K562 (cell line): ENCODE measurements at regions not wholly inside any gene's neighbourhood (a gene's known extent, or its start where the extent isn't known, plus 50 kb on each side); places are given as distances from the start of the nearest gene placed in this dataset.

Source experiments
- ATAC-seq: fragments of 200-7000 bp; cut with Tn5 transposase; 3 replicates; pipeline ENCODE4 v1.9.1; 2020; ENCODE audit warnings: moderate library complexity
- BruUV-seq: library from RNA; stranded (reverse); fragments of 400-500 nt; replicated peaks from 2 replicates; lab custom pipeline; 2021; lab: Mats Ljungman, UMichigan
- CTCF ChIA-PET: fragments of 300-600 bp; formaldehyde crosslinking; extraction: SDS; loops from one replicate; lab custom pipeline; 2021; ENCODE audit warnings: low intra/inter-chr PET ratio; lab: Yijun Ruan, JAX
- POLR2A ChIA-PET: fragments of 300-600, 350-650 bp; sonication (Branson Sonifier 250); formaldehyde crosslinking; extraction: SDS; loops from one replicate; lab custom pipeline; 2021; ENCODE audit warnings: antibody characterized with exemption, inconsistent platforms; lab: Yijun Ruan, JAX
- DNase-seq, 4 experiments: peaks; one replicate each; pipeline versions ENCODE4 v3.0.0 to v3.0.0-alpha.2; 2011 to 2018; ENCODE audit warnings: low spot score in 3 of 4, mixed read lengths in 3 of 4; ENCODE audit errors: extremely low read depth in 1 of 4
- FAIRE-seq: peaks from 2 replicates; lab custom pipeline; 2011; peaks lifted over from hg19 to GRCh38; lab: Jason Lieb, UNC
- H2AFZ ChIP-seq: 2 replicates; pipeline ENCODE4 v1.6.0; 2011; ENCODE audit warnings: low read depth, low read length, control low read depth, inconsistent platforms
- H3K27ac ChIP-seq: fragments of 200-600 bp; 3 replicates; pipeline ENCODE4 v1.8.0; 2011; ENCODE audit warnings: low read depth, mild to moderate bottlenecking, control low read depth, inconsistent platforms, low read length, moderate library complexity, mixed read lengths; ENCODE audit errors: extremely low read depth
- H3K27me3 ChIP-seq, 2 experiments: fragments of 300-600 bp in 1 of 2; 2 replicates in 1 of 2; 3 replicates in 1 of 2; pipeline versions ENCODE4 v1.6.0 to v1.8.0; 2011; ENCODE audit warnings: inconsistent platforms in 2 of 2, low read length in 2 of 2, mild to moderate bottlenecking in 1 of 2, mixed read lengths in 1 of 2, moderate library complexity in 1 of 2; ENCODE audit not compliant: control insufficient read depth in 2 of 2, insufficient read depth in 2 of 2
- H3K36me3 ChIP-seq: fragments of 300-600 bp; 3 replicates; pipeline ENCODE4 v1.8.0; 2011; ENCODE audit warnings: mild to moderate bottlenecking, low read length, inconsistent platforms; ENCODE audit not compliant: control insufficient read depth, insufficient read depth
- H3K4me1 ChIP-seq, 2 experiments: fragments of 200-600 bp in 1 of 2; replicated peaks in 1 of 2; 2 replicates in 1 of 2; 3 replicates in 1 of 2; pipeline versions ENCODE4 v1.5.1 to v1.8.0; 2011; ENCODE audit warnings: inconsistent platforms in 2 of 2, low read length in 2 of 2, mild to moderate bottlenecking in 1 of 2, mixed read lengths in 1 of 2, moderate library complexity in 1 of 2; ENCODE audit not compliant: control insufficient read depth in 2 of 2, insufficient read depth in 2 of 2
- H3K4me2 ChIP-seq: 2 replicates; pipeline ENCODE4 v1.6.1; 2011; ENCODE audit warnings: low read length, control low read depth, inconsistent platforms, mixed read lengths; ENCODE audit not compliant: insufficient read depth
- H3K4me3 ChIP-seq: fragments of 200-600 bp; sonication (generic), shearing (Covaris generic); 2 replicates; pipeline ENCODE4 v1.5.1; 2016; ENCODE audit warnings: control low read depth, inconsistent platforms
- H3K79me2 ChIP-seq: fragments of 200-600 bp; 3 replicates; pipeline ENCODE4 v1.8.0; 2011; ENCODE audit warnings: low read length, inconsistent platforms; ENCODE audit not compliant: control insufficient read depth, insufficient read depth
- H3K9ac ChIP-seq, 2 experiments: 2 replicates each; pipeline versions ENCODE4 v1.6.0 to v1.6.1; 2011; ENCODE audit warnings: low read depth in 2 of 2, low read length in 2 of 2, control low read depth in 1 of 2, inconsistent platforms in 1 of 2, mild to moderate bottlenecking in 1 of 2, mixed read lengths in 1 of 2; ENCODE audit not compliant: insufficient read depth in 1 of 2
- H3K9me1 ChIP-seq: one replicate; pipeline ENCODE4 v1.6.0; 2011; ENCODE audit warnings: inconsistent platforms, mild to moderate bottlenecking, low read length, moderate library complexity; ENCODE audit not compliant: control insufficient read depth, insufficient read depth
- H3K9me3 ChIP-seq: replicated peaks from 2 replicates; pipeline ENCODE4 v1.5.1; 2011; ENCODE audit warnings: low read depth, low read length, inconsistent platforms; ENCODE audit not compliant: control insufficient read depth, insufficient read depth
- H4K20me1 ChIP-seq: replicated peaks from 2 replicates; pipeline ENCODE4 v1.6.1; 2011; ENCODE audit warnings: low read length, inconsistent platforms, mixed read lengths; ENCODE audit not compliant: control insufficient read depth, insufficient read depth
- FIP1L1 ChIP-seq: fragments of 200-400 bp; formaldehyde crosslinking; IDR thresholded peaks from 2 replicates; pipeline ENCODE4 v1.6.1; 2018; ENCODE audit warnings: mild to moderate bottlenecking, low read depth, low read length; ENCODE audit not compliant: poor library complexity, severe bottlenecking
- POLR2G ChIP-seq: fragments of 200-400 bp; formaldehyde crosslinking; IDR thresholded peaks from 2 replicates; pipeline ENCODE4 v1.6.1; 2017; ENCODE audit warnings: low read depth, mild to moderate bottlenecking, antibody characterized with exemption, low read length, moderate library complexity
- RBM22 ChIP-seq: fragments of 200-400 bp; formaldehyde crosslinking; IDR thresholded peaks from 2 replicates; pipeline ENCODE4 v1.6.1; 2018; ENCODE audit warnings: low read length, low read depth; ENCODE audit not compliant: poor library complexity, severe bottlenecking
- SMAD1 ChIP-seq: fragments of 150-350 bp; IDR thresholded peaks from 2 replicates; pipeline ENCODE4 v1.6.1; 2014; ENCODE audit warnings: low read length, low read depth; ENCODE audit not compliant: partially characterized antibody
- SMARCC2 ChIP-seq: fragments of 450-650 bp; IDR thresholded peaks from 2 replicates; pipeline ENCODE4 v1.6.1; 2017; ENCODE audit warnings: antibody characterized with exemption, moderate library complexity, mild to moderate bottlenecking, low read depth
- STAT5A ChIP-seq: IDR thresholded peaks from 2 replicates; pipeline ENCODE4 v1.6.1; 2012; ENCODE audit warnings: low read length, inconsistent platforms, borderline replicate concordance
- ZKSCAN8 ChIP-seq: fragments of 200-800 bp; sonication (Bioruptor generic); IDR thresholded peaks from 2 replicates; pipeline ENCODE4 v1.6.1; 2016; ENCODE audit warnings: missing genetic modification characterization, missing compliant biosample characterization
- ZNF232 ChIP-seq: sonication (generic); formaldehyde crosslinking; IDR thresholded peaks from 2 replicates; pipeline ENCODE4 v1.8.0; 2022; ENCODE audit warnings: mild to moderate bottlenecking, missing genetic modification reagents
- ZNF395 ChIP-seq: fragments of 200-800 bp; sonication (Bioruptor generic); IDR thresholded peaks from 2 replicates; pipeline ENCODE4 v1.6.1; 2017; ENCODE audit warnings: missing genetic modification characterization, missing compliant biosample characterization
- ZNF586 ChIP-seq: fragments of 450-650 bp; formaldehyde crosslinking; conservative IDR thresholded peaks from 2 replicates; pipeline ENCODE4 v1.4.0; 2020; ENCODE audit warnings: mild to moderate bottlenecking, moderate library complexity
- WGBS: fragments of 100-300 bp; shearing (Covaris generic); methylation state at CpG from one replicate; pipeline ENCODE4 v1.1.6; 2016; ENCODE audit warnings: low coverage, mixed read lengths; ENCODE audit not compliant: insufficient coverage; ENCODE audit errors: missing lambda C conversion rate; 5-methylcytosine and 5-hydroxymethylcytosine counted together
- in situ Hi-C: fragments of 300-500 bp; cut with MboI; formaldehyde crosslinking; loops from 4 replicates; pipeline ENCODE4 v1.15.0; 2018; ENCODE audit warnings: inconsistent platforms, mixed read lengths
- intact Hi-C: fragments of 100-400 bp; cut with micrococcal nuclease; formaldehyde crosslinking; loops from 2 replicates; pipeline ENCODE4 v1.14.2; 2022

GRCh38 chr2:209113026-209113425, 310.8 kb upstream of the MAP2 start:
- no peak for TF ChIP-seq POLR2G
- no peak for TF ChIP-seq ZNF232 (CRISPR knock-in tag)
- TF ChIP-seq ZKSCAN8 = no peak
- TF ChIP-seq SMAD1 = no peak
- no peak for TF ChIP-seq STAT5A
- no peak for TF ChIP-seq RBM22
- no peak for TF ChIP-seq SMARCC2
- TF ChIP-seq ZNF586 = no peak
- no peak for TF ChIP-seq FIP1L1
- no peak for TF ChIP-seq ZNF395 (CRISPR knock-in tag)
- Histone ChIP-seq H3K27me3 (no peaks in the 10 kb centered on the region), H3K36me3 (no peaks in the 10 kb centered on the region), H3K4me3 (no peak overlapping the region), H3K9me1 (no peaks in the 10 kb centered on the region), H3K9me3 (no peaks in the 10 kb centered on the region), H3K4me2 (no peak overlapping the region), H4K20me1 (no peaks in the 10 kb centered on the region), H3K9ac (no peak overlapping the region), H3K27ac (no peak overlapping the region), H3K79me2 (no peaks in the 10 kb centered on the region), H2AFZ (no peak overlapping the region), H3K4me1 (no peaks in the 10 kb centered on the region)
- ChIA-PET CTCF (no interaction called here), POLR2A (no interaction called here)
- no peak for DNase-seq
- no peak for ATAC-seq
- in situ Hi-C loops = no loop called here
- WGBS = 4% methylated on average over 6 of the region's 6 CpGs
- no peak for FAIRE-seq
- no TSS peak for BruUV-seq
- intact Hi-C loops = no loop called here
